H9 (cell line): ENCODE measurements at regions not wholly inside any gene's neighbourhood (a gene's known extent, or its start where the extent isn't known, plus 50 kb on each side); places are given as distances from the start of the nearest gene placed in this dataset.

Source experiments
- DNase-seq: peaks from one replicate; pipeline ENCODE4 v3.0.0-alpha.2; 2017
- H2AFZ ChIP-seq: one replicate; pipeline ENCODE4 v1.6.1; 2013; ENCODE audit warnings: mild to moderate bottlenecking, low read length, control low read depth, moderate library complexity
- H2AK5ac ChIP-seq: 2 replicates; pipeline ENCODE4 v1.6.1; 2013; ENCODE audit warnings: low read length, control low read depth, mixed read lengths; ENCODE audit not compliant: insufficient read length
- H2BK120ac ChIP-seq: one replicate; pipeline ENCODE4 v1.6.1; 2013; ENCODE audit warnings: low read depth, mild to moderate bottlenecking, low read length, control low read depth, inconsistent platforms; ENCODE audit not compliant: poor library complexity, severe bottlenecking
- H2BK12ac ChIP-seq: 2 replicates; pipeline ENCODE4 v1.6.1; 2013; ENCODE audit warnings: low read length, control low read depth, mixed read lengths, low read depth; ENCODE audit not compliant: insufficient read length
- H2BK15ac ChIP-seq: 2 replicates; pipeline ENCODE4 v1.6.1; 2013; ENCODE audit warnings: low read depth, low read length, control low read depth
- H2BK20ac ChIP-seq: one replicate; pipeline ENCODE4 v1.6.1; 2013; ENCODE audit warnings: low read depth, mild to moderate bottlenecking, low read length, control low read depth, inconsistent platforms; ENCODE audit not compliant: poor library complexity, severe bottlenecking
- H2BK5ac ChIP-seq: 2 replicates; pipeline ENCODE4 v1.6.1; 2013; ENCODE audit warnings: low read length, control low read depth, mixed read lengths; ENCODE audit not compliant: insufficient read length
- H3K14ac ChIP-seq: 2 replicates; pipeline ENCODE4 v1.6.1; 2013; ENCODE audit warnings: low read length, control low read depth; ENCODE audit not compliant: insufficient read depth
- H3K18ac ChIP-seq: 2 replicates; pipeline ENCODE4 v1.6.1; 2013; ENCODE audit warnings: low read depth, mild to moderate bottlenecking, mixed read lengths, low read length, control low read depth; ENCODE audit not compliant: insufficient read length
- H3K23ac ChIP-seq: 2 replicates; pipeline ENCODE4 v1.6.1; 2013; ENCODE audit warnings: low read length, control low read depth, mixed read lengths, low read depth; ENCODE audit not compliant: insufficient read length
- H3K23me2 ChIP-seq: 2 replicates; pipeline ENCODE4 v1.6.1; 2013; ENCODE audit warnings: low read depth, mild to moderate bottlenecking, mixed read lengths, low read length, control low read depth; ENCODE audit not compliant: insufficient read length, poor library complexity, severe bottlenecking
- H3K27ac ChIP-seq: 2 replicates; pipeline ENCODE4 v1.5.1; 2013; ENCODE audit warnings: low read length, control low read depth, mixed read lengths, low read depth; ENCODE audit not compliant: insufficient read length
- H3K27me3 ChIP-seq: 2 replicates; pipeline ENCODE4 v1.6.1; 2013; ENCODE audit warnings: low read length, control low read depth, inconsistent platforms; ENCODE audit not compliant: insufficient read depth
- H3K4ac ChIP-seq: 2 replicates; pipeline ENCODE4 v1.6.1; 2013; ENCODE audit warnings: low read depth, mild to moderate bottlenecking, control low read depth, inconsistent platforms, low read length, moderate library complexity
- H3K4me1 ChIP-seq: 2 replicates; pipeline ENCODE4 v1.6.1; 2013; ENCODE audit warnings: low read length, control low read depth, inconsistent platforms; ENCODE audit not compliant: insufficient read depth
- H3K4me2 ChIP-seq: 2 replicates; pipeline ENCODE4 v1.6.1; 2013; ENCODE audit warnings: low read length, control low read depth, mixed read lengths; ENCODE audit not compliant: insufficient read length, insufficient read depth
- H3K56ac ChIP-seq: 2 replicates; pipeline ENCODE4 v1.6.1; 2013; ENCODE audit warnings: low read depth, mild to moderate bottlenecking, mixed read lengths, low read length, control low read depth; ENCODE audit not compliant: insufficient read length
- H3K79me1 ChIP-seq: 2 replicates; pipeline ENCODE4 v1.6.1; 2013; ENCODE audit warnings: low read depth, mild to moderate bottlenecking, moderate library complexity, low read length, control low read depth, inconsistent platforms; ENCODE audit not compliant: insufficient read depth, poor library complexity, severe bottlenecking
- H3K79me2 ChIP-seq: 2 replicates; pipeline ENCODE4 v1.6.1; 2013; ENCODE audit warnings: low read length, control low read depth, inconsistent platforms; ENCODE audit not compliant: insufficient read depth
- H3K9ac ChIP-seq: 2 replicates; pipeline ENCODE4 v1.6.1; 2013; ENCODE audit warnings: low read length, control low read depth, mixed read lengths; ENCODE audit not compliant: insufficient read length; ENCODE audit errors: extremely low read depth
- H3K9me3 ChIP-seq: one replicate; pipeline ENCODE4 v1.6.1; 2013; ENCODE audit warnings: low read depth, low read length, inconsistent platforms; ENCODE audit not compliant: control insufficient read depth
- H3T11ph ChIP-seq: one replicate; pipeline ENCODE4 v1.6.1; 2013; ENCODE audit warnings: mild to moderate bottlenecking, low read length, control low read depth, inconsistent platforms
- H4K20me1 ChIP-seq: one replicate; pipeline ENCODE4 v1.6.1; 2013; ENCODE audit not compliant: control insufficient read depth, insufficient read length, insufficient read depth
- H4K5ac ChIP-seq: 2 replicates; pipeline ENCODE4 v1.6.1; 2013; ENCODE audit warnings: low read depth, mild to moderate bottlenecking, mixed read lengths, low read length, control low read depth; ENCODE audit not compliant: insufficient read length
- H4K8ac ChIP-seq: replicated peaks from 2 replicates; pipeline ENCODE4 v1.6.1; 2013; ENCODE audit warnings: low read length, control low read depth, mixed read lengths, low read depth; ENCODE audit not compliant: insufficient read length
- H4K91ac ChIP-seq: 2 replicates; pipeline ENCODE4 v1.6.1; 2013; ENCODE audit warnings: low read depth, mild to moderate bottlenecking, moderate library complexity, mixed read lengths, low read length, control low read depth; ENCODE audit not compliant: insufficient read length
- H3K27ac Mint-ChIP-seq, 3 experiments: 2 replicates in 2 of 3; 3 replicates in 1 of 3; pipeline ENCODE4 v1.8.0; 2020 to 2021; ENCODE audit warnings: mixed read lengths in 3 of 3, mild to moderate bottlenecking in 1 of 3, moderate library complexity in 1 of 3
- H3K27me3 Mint-ChIP-seq: 2 replicates; pipeline ENCODE4 v1.8.0; 2021; ENCODE audit warnings: low read depth, mild to moderate bottlenecking, moderate library complexity, mixed read lengths
- H3K36me3 Mint-ChIP-seq, 3 experiments: 2 replicates in 2 of 3; 3 replicates in 1 of 3; pipeline ENCODE4 v1.8.0; 2020 to 2021; ENCODE audit warnings: low read depth in 3 of 3, mixed read lengths in 3 of 3; ENCODE audit not compliant: insufficient read depth in 1 of 3
- H3K4me1 Mint-ChIP-seq, 2 experiments: 2 replicates each; pipeline ENCODE4 v1.8.0; 2020; ENCODE audit warnings: mixed read lengths in 2 of 2
- H3K4me3 Mint-ChIP-seq, 2 experiments: 2 replicates in 1 of 2; 3 replicates in 1 of 2; pipeline ENCODE4 v1.8.0; 2020 to 2021; ENCODE audit warnings: mild to moderate bottlenecking in 2 of 2, mixed read lengths in 2 of 2, moderate library complexity in 1 of 2
- H3K9me3 Mint-ChIP-seq, 2 experiments: 2 replicates in 1 of 2; 3 replicates in 1 of 2; pipeline ENCODE4 v1.8.0; 2020; ENCODE audit warnings: mild to moderate bottlenecking in 2 of 2, mixed read lengths in 2 of 2, moderate library complexity in 1 of 2
- CTCF ChIP-seq: fragments of 200-600 bp; sonication (generic); conservative IDR thresholded peaks from 3 replicates; pipeline ENCODE4 v1.8.0; 2021; ENCODE audit warnings: antibody characterized with exemption, mild to moderate bottlenecking
- WGBS: extraction: QIAGEN DNeasy Blood & Tissue Kit; methylation state at CpG from one replicate; pipeline ENCODE4 v1.1.7; 2013; ENCODE audit warnings: missing lambda C conversion rate, low lambda C conversion rate, mixed read lengths; ENCODE audit not compliant: insufficient read length; ENCODE audit errors: extremely low coverage; 5-methylcytosine and 5-hydroxymethylcytosine counted together

- Mint-ChIP-seq H3K27me3 (peaks cover 2% of the 10 kb centered on the region), H3K4me1 (no peaks in the 10 kb centered on the region), H3K27ac (no peak overlapping the region; a peak in 1 of 7 replicates), H3K36me3 (no peaks in the 10 kb centered on the region; a peak in 2 of 7 replicates), H3K4me3 (no peak overlapping the region), H3K9me3 (no peaks in the 10 kb centered on the region)
- Histone ChIP-seq H4K5ac (no peak overlapping the region), H3K23me2 (no peaks in the 10 kb centered on the region), H2BK20ac (no peak overlapping the region), H3K79me2 (no peaks in the 10 kb centered on the region), H3K18ac (no peak overlapping the region), H3K9me3 (no peaks in the 10 kb centered on the region), H4K8ac (no peak overlapping the region), H3K27ac (no peak overlapping the region), H4K91ac (no peak overlapping the region), H3K9ac (no peak overlapping the region), H2AK5ac (no peak overlapping the region), H3K4me1 (no peaks in the 10 kb centered on the region), H3K27me3 (no peaks in the 10 kb centered on the region), H3K56ac (no peak overlapping the region), H2AFZ (no peak overlapping the region), H2BK5ac (no peak overlapping the region), H3K4me2 (no peak overlapping the region), H4K20me1 (no peaks in the 10 kb centered on the region), H2BK12ac (no peak overlapping the region), H3K4ac (no peak overlapping the region), H3K23ac (no peak overlapping the region), H3K14ac (no peak overlapping the region), H2BK120ac (no peak overlapping the region), H2BK15ac (no peak overlapping the region), H3T11ph (no peak overlapping the region), H3K79me1 (no peaks in the 10 kb centered on the region)
- no peak for DNase-seq
- TF ChIP-seq CTCF, result no peak
- WGBS, result no CpG with 5 or more reads among the region's 2 CpGs
These were observed 159.7 kb upstream of the FBXO11 start for GRCh38 chr2:48066000-48066399.
